ENCODE measurements at regions not wholly inside any gene's neighbourhood (a gene's known extent, or its start where the extent isn't known, plus 50 kb on each side); places are given as distances from the start of the nearest gene placed in this dataset.
A peak's percentile ranks its signal among the peaks of the same experiment; 100 is the strongest.

DNA sequence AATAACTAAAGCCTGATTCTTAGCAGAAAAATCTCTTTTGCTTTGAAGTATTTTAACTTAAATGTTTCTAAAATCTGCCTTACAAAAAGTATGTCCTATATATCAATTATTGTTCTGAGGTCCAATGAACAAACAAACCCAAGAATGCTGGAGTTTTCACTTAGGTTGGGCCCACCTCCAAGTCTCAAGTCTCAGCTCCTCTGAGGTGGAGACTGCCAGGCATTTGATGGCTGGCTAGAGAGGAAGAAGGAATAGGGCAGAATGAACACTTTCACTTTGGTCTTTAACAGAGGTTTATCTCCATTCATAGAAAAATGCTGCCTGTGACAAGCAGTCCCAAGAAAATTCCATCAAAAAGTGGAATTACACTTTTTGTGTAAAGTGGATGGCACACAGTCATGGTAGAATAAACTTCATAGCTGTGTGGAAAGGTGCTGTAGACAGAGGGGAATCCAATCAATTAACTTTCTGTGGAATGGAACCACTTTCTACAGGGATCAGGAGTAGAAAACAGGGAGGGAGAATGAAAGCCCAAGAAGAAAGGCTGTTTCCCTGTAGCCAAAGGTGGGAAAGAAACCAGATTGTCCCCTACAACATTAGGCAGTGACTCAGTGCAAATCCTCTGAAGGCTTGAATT, 349.4 kb upstream of the RUNX1 start:
- TF ChIP-seq, protein P1, sequence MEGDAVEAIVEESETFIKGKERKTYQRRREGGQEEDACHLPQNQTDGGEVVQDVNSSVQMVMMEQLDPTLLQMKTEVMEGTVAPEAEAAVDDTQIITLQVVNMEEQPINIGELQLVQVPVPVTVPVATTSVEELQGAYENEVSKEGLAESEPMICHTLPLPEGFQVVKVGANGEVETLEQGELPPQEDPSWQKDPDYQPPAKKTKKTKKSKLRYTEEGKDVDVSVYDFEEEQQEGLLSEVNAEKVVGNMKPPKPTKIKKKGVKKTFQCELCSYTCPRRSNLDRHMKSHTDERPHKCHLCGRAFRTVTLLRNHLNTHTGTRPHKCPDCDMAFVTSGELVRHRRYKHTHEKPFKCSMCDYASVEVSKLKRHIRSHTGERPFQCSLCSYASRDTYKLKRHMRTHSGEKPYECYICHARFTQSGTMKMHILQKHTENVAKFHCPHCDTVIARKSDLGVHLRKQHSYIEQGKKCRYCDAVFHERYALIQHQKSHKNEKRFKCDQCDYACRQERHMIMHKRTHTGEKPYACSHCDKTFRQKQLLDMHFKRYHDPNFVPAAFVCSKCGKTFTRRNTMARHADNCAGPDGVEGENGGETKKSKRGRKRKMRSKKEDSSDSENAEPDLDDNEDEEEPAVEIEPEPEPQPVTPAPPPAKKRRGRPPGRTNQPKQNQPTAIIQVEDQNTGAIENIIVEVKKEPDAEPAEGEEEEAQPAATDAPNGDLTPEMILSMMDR (IDR thresholded peaks at IDR 0.05; ENCODE audit: low read depth, low read length), result no peak
- H3K4me3 ChIP-seq (ENCODE audit: low read depth, low read length), result no peak overlapping the region
- peak; percentile 36 for DNase-seq (ENCODE audit: low read depth, low spot score)
- in situ Hi-C loops (cut with HindIII; ENCODE audit: low sequenced_read_pairs), result no loop called here

DNA sequence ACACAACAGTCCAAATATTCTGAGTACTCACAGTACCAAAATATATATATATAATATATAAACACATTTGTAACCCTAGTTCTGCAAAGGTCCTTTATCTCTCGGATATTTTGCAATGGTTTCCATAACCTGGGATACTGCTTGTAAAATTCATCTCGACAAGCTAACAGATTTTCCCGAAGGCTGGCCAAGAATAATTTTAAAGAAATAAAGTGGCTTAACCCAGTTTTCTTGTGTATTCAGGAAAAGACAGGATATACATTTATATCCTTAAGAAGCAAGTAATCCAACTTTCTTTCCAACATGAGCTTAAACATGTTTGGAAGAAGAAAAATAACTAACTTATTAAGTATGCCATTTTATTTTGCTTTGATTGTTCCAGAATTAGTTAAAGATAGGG, 348.7 kb upstream of the RUNX1 start:
- no peak for DNase-seq (ENCODE audit: low read depth, low spot score)
- H3K4me3 ChIP-seq (ENCODE audit: low read depth, low read length), result no peak overlapping the region
- TF ChIP-seq, protein P1 (IDR thresholded peaks at IDR 0.05; ENCODE audit: low read depth, low read length), result no peak
- in situ Hi-C loops (cut with HindIII; ENCODE audit: low sequenced_read_pairs), result no loop called here

DNA sequence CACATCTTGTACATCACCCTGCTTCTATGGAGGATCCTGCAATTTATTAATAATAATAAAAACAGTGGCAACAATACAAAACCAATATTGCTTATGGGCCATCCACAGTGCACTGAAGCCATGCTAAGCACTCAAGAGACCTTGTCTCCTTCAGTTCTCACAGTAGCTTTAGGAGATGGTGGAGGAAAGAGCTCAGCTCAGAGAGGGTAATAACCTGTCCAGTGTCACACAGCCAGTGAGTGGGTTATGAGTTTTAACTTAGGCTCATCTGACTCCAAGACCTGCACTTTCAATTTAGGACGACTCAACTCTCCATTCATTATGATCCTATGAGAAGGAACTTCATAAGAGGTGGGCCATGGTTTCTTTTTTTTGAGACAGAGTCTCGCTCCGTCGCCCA, 347.6 kb upstream of the RUNX1 start:
- H3K4me3 ChIP-seq (ENCODE audit: low read depth, low read length), result no peak overlapping the region
- TF ChIP-seq, protein P1 (IDR thresholded peaks at IDR 0.05; ENCODE audit: low read depth, low read length), result no peak
- in situ Hi-C loops (cut with HindIII; ENCODE audit: low sequenced_read_pairs), result no loop called here
- no peak for DNase-seq (ENCODE audit: low read depth, low spot score)

DNA sequence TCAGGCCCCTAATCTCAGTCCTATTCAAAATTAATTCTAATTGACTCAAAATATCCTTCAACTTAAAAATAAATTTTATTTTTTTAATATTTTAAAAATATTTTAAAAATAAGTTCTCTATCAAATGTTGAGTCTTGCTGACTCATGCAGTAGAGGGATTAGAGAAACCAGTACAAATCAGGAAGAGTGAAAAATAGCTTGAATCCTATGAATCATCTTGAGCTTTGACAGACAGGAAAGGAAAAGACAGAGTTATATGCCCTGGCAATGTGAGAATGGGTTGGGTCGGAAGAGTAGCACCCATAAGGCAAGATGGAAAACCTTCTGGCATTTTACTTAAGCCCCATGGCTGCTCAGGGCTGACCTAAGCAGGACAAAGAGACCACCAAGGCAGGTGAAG, 346.6 kb upstream of the RUNX1 start:
- H3K4me3 ChIP-seq (ENCODE audit: low read depth, low read length), result no peak overlapping the region
- in situ Hi-C loops (cut with HindIII; ENCODE audit: low sequenced_read_pairs), result no loop called here
- DNase-seq (ENCODE audit: low read depth, low spot score), result no peak
- TF ChIP-seq, protein P1 (IDR thresholded peaks at IDR 0.05; ENCODE audit: low read depth, low read length), result no peak

DNA sequence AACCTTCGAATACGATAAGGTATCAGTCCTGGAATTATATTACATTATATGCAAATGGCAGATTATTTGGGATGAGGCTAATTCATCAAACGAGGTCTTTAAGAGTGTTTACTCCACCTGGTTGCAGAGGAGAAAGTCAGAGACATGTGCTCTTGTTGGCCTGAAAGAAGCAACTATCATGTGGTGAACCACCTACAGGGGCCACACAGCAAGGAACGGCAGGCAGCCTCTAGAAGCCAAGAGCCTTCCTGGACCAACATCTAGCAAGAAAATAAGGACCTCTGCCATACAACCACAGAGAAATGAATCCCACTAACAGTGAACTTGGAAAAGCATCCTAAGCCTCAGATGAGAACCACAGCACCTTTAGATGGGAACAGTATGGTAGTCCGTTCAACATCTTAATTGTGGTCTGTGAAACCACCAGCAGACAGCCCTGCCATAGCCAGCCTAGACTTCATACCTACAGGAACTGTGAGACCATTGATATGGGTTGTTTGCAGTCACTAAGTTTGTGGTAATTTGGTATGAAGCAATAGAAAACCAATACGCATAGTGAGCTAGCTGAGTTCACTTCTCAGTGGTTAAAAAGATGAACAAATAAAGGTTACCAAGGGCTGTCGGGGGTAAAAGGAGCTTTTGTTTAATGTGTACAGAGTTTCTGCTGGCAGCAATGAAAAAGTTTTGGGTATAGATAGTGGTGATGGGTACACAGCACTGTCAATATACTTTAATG, 345.7 kb upstream of the RUNX1 start:
- H3K4me3 ChIP-seq (ENCODE audit: low read depth, low read length), result no peak overlapping the region
- TF ChIP-seq, protein P1 (IDR thresholded peaks at IDR 0.05; ENCODE audit: low read depth, low read length), result no peak
- peak; percentile 66 for DNase-seq (ENCODE audit: low read depth, low spot score)
- in situ Hi-C loops (cut with HindIII; ENCODE audit: low sequenced_read_pairs), result no loop called here

DNA sequence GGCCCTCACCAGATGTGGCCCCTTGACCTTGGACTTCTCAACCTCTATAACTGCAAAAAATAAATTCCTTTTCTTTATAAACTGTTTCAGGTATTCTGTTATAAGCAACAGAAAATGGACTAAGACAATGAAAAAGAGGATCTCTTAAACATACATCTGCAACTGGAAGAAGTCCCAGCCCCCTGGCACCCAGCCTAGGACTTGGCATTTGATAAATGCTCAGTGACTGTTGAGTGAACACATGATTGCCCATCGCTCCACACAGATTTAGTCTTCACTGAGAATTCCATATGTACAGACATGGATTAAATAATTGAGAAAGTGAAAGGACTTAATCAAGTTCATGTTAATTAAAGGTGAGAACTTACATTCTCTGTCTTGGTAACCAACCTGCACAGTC, 344.9 kb upstream of the RUNX1 start:
- DNase-seq (ENCODE audit: low read depth, low spot score), result no peak
- H3K4me3 ChIP-seq (ENCODE audit: low read depth, low read length), result no peak overlapping the region
- TF ChIP-seq, protein P1 (IDR thresholded peaks at IDR 0.05; ENCODE audit: low read depth, low read length), result no peak
- in situ Hi-C loops (cut with HindIII; ENCODE audit: low sequenced_read_pairs), result no loop called here
